HG03280 (cell line): ENCODE measurements at regions not wholly inside any gene's neighbourhood (a gene's known extent, or its start where the extent isn't known, plus 50 kb on each side); places are given as distances from the start of the nearest gene placed in this dataset.
A peak's percentile ranks its signal among the peaks of the same experiment; 100 is the strongest.
"Not testable (repeated sequence)": the region's sequence is repeated elsewhere in the genome, so short reads cannot be mapped to it uniquely, and the experiment has no call there.

Experiments used
- ATAC-seq: cut with Tn5 transposase; IDR thresholded peaks from one replicate; pipeline ENCODE4 v1.9.1; 2021; ENCODE audit warnings: mild to moderate bottlenecking, moderate library complexity; ENCODE audit not compliant: unreplicated experiment

DNA sequence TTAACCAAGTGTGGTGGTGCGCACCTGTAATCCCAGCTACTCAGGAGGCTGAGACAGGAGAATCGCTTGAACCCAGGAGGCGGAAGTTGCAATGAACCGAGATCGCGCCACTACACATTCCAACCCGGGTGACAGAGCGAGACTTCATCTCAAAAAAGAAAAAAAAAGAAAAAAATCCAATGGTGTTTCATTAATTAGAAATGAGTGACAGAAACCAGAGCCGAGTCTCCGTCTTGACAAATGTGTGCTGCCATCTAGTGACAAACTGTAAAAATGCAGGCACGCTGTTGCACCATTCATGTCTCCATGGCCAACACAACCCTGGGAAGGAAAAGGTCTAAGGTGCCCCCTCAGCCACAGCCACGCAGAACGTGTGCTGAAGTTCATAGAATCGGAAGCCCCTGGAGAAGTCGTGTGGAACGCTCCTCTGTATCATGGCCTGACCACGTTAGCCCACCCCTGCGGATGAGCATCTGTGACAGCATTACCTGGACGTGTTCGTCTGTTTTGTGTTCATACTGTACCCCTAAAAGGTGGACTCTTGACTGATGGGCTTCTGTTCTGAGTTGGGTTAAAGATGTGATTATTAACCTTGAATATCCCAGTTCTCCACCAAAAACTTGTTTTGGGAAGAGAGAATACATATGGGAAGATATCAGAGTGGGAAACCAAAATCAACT, 94.9 kb downstream of the LYZL2 start:
- no peak for ATAC-seq

DNA sequence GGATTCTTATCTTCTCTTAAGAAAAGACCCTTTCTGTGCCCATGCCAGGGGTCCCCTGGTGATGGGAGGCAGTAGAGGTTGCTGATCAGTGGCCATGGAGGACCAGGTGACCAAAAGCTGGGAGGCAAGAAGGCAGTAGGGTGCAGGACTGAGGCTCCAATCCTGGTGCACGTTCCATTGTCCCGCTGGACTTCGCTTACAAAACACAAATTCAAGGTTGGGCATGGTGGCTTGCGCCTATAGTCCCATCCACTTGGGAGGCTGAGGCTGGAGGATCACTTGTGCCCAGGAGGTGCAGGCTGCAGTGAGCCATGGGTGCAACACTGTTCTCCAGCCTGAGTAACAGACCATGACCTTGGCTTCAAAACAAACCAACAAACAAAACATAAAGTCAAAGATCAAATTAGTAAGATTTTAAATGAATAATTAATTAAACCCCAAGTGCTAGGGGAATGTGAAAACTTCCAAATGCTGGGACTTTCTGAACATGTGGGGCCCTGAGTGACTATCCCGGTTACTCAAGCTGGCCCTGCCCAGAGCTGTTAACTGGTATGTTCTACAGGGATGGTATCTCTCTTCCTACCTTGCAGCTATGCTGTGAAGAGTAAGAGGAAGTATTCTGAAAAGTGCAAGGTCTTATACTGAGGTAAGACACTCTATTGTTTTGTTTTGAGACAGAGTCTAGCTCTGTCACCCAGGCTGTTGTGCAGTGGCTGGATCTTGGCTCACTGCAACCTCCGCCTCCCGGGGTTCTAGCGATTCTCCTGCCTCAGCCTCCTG, 97.6 kb downstream of the LYZL2 start:
- no peak for ATAC-seq

DNA sequence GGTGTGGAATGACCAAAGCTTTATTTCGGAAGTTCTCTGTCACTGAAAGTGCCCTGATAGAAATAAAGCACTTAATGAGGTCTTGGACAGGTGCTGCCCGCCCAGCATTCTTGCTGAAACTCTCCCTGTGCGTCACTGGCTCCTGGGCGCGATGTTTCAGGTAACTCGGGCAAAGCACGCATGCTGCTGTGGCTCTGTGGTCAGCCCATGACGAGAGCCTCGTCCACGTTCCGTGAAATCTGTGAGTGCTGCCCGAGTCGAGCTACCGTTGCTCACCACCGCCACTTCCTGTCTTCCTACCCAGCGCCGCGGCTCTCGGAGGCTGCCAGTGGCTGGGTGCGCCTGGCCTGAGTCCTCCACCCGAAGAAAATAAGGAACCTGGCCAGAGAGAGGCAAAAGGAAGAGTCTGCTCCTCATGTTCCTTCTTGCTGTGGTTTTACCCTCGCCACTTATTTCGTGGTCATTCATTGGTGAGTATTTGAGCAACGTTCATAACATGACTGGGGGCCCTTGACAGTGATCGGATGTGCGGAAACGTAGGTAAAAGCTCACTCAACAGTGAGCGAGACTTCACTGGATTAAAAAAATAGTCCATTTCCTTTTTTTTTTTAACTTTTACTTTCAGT, 95.5 kb downstream of the MAP3K8 start:
- peak; percentile 78 for ATAC-seq

DNA sequence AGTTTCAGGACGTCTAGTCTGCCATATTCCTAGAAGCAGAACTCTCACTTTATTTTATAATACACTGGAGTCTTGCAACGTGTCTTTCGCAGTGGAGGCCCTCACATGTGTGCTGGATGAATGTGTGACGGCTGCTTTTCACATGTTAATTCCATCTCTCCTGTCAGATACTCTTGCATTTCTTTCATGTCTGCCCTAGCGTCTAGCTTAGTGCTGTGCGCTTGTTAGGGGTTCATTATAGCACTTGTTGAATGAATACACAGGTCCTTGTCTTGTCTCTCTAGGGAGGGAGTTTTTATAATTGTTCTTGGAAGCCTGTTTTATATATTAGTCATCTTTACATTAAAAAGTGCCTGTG, 94.4 kb downstream of the MAP3K8 start:
- no peak for ATAC-seq

DNA sequence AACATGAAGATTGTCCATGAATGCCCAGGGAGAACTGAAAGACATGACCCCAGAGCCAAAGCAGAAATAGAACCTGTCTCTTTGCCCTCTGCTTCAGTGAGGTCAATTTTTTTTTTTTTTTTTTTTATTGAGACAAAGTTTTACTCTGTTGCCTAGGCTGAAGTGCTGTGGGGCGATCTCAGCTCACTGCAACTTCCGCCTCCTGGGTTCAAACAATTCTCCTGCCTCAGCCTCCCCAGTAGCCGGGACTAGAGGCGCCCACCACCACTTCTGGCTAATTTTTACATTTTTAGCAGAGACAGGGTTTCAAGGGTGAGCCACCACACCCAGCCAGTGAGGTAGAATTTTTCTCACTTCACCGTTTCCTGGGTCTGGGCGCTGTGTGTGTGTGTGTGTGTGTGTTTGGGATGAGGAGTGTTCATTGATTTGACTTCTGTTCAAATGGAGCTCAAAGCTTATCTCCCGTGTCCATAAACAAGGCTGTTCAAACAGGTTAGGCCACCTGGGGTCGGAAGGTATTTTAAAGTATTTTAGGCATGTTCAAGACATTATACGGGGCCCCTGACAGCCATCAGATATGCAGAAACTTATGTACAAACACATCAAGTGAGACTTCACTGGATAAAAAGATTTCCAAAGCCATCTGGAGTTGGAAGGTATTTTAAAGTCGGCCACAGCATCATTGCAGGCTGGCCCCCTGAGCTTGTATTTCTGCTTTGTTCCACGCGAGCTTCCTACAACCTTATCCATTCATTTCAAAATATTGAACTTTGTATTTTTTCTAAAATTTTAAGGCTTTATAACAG, 93.8 kb downstream of the MAP3K8 start:
- ATAC-seq = no peak

DNA sequence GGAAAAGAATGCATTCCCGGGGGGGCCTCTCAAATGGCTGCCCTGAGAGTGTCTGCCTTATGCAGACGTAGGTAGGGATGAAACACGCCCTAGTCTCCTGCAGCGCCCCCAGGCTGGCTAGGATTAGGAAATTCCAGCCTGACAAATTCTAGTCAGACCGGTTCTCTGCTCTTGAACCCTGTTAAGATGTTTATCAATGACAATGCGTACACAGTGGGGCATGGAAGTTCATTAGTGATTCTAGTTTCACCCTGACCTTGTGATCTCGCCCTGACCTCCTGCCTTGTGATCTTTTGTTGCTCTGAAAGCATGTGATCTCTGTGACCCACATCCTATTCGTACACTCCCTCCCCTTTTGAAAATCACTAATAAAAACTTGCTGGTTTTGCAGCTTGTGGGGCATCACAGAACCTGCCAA, 88.7 kb downstream of the MAP3K8 start:
- not testable (repeated sequence) for ATAC-seq

DNA sequence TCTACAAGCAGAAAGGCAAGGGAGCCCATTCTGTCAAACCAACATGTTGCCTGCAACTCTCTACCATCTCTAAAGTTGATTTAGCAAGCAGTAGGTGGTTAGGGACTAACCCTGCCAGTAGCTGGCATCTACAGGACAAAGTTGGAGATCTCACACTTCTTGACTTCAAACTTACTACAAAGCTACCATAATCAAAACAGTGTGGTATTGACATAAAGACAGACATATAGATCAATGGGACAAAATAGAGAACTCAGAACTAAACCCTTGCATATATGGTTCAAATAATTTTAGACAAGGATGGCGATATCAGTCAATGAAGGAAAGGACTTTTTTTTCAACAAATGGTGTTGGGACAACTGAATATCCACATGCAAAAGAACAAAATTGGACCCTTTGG, 84.9 kb downstream of the MAP3K8 start:
- no peak for ATAC-seq
